ENCODE measurements at regions not wholly inside any gene's neighbourhood (a gene's known extent, or its start where the extent isn't known, plus 50 kb on each side); places are given as distances from the start of the nearest gene placed in this dataset.

DNA sequence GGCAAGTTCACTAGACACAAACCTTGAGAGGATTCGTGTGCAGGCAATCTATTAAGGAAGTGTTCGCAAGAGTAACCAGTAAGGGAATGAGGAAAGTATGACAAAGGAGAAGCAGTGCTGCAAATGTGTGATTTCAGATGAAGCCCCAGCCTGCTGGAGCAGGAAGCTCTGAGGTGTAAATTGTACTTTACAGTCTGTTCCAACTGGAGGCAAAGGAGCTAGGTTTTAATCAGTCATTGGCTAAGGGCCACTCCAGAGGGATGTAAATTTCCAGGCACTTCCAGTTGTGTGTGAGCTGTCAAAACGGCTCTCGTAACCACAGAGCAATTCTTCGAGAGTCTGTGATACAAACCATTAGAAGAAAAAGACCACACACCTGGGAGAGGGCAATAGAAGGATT lies 359.5 kb upstream of the FAM98A start:
- TF ChIP-seq, protein P1, sequence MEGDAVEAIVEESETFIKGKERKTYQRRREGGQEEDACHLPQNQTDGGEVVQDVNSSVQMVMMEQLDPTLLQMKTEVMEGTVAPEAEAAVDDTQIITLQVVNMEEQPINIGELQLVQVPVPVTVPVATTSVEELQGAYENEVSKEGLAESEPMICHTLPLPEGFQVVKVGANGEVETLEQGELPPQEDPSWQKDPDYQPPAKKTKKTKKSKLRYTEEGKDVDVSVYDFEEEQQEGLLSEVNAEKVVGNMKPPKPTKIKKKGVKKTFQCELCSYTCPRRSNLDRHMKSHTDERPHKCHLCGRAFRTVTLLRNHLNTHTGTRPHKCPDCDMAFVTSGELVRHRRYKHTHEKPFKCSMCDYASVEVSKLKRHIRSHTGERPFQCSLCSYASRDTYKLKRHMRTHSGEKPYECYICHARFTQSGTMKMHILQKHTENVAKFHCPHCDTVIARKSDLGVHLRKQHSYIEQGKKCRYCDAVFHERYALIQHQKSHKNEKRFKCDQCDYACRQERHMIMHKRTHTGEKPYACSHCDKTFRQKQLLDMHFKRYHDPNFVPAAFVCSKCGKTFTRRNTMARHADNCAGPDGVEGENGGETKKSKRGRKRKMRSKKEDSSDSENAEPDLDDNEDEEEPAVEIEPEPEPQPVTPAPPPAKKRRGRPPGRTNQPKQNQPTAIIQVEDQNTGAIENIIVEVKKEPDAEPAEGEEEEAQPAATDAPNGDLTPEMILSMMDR (conservative IDR thresholded peaks at IDR 0.05; ENCODE audit: low read length), result no peak
- no peak for TF ChIP-seq EZH2phosphoT487 (IDR thresholded peaks at IDR 0.05; ENCODE audit: borderline replicate concordance)
